Astrocyte (in vitro differentiated cells and primary cell): ENCODE measurements at regions not wholly inside any gene's neighbourhood (a gene's known extent, or its start where the extent isn't known, plus 50 kb on each side); places are given as distances from the start of the nearest gene placed in this dataset.

ENCODE experiments used
- DNase-seq: peaks from one replicate; pipeline ENCODE4 v3.0.0-alpha.2; 2010; ENCODE audit warnings: low read depth
- FAIRE-seq: peaks from 2 replicates; lab custom pipeline; 2011; peaks lifted over from hg19 to GRCh38; lab: Jason Lieb, UNC
- H2AFZ ChIP-seq: 2 replicates; pipeline ENCODE4 v1.6.0; 2012; ENCODE audit warnings: low read depth, low read length, inconsistent platforms
- H3K27ac ChIP-seq: 2 replicates; pipeline ENCODE4 v1.5.1; 2011; ENCODE audit warnings: low read depth, low read length, inconsistent platforms
- H3K27me3 ChIP-seq: 2 replicates; pipeline ENCODE4 v1.6.0; 2011; ENCODE audit warnings: low read length, inconsistent platforms; ENCODE audit not compliant: insufficient read depth
- H3K36me3 ChIP-seq: 2 replicates; pipeline ENCODE4 v1.5.1; 2011; ENCODE audit warnings: low read length, inconsistent platforms; ENCODE audit not compliant: insufficient read depth
- H3K4me1 ChIP-seq: 2 replicates; pipeline ENCODE4 v1.5.1; 2011; ENCODE audit warnings: low read length, inconsistent platforms; ENCODE audit not compliant: insufficient read depth
- H3K4me2 ChIP-seq: 2 replicates; pipeline ENCODE4 v1.6.0; 2012; ENCODE audit warnings: low read length, inconsistent platforms
- H3K4me3 ChIP-seq: 2 replicates; pipeline ENCODE4 v1.5.1; 2011; ENCODE audit warnings: low read depth, mild to moderate bottlenecking, low read length, inconsistent platforms; ENCODE audit not compliant: insufficient read depth
- H3K79me2 ChIP-seq: 2 replicates; pipeline ENCODE4 v1.6.0; 2012; ENCODE audit warnings: mild to moderate bottlenecking, low read length, inconsistent platforms; ENCODE audit not compliant: insufficient read depth
- H3K9ac ChIP-seq: 2 replicates; pipeline ENCODE4 v1.6.0; 2012; ENCODE audit warnings: mild to moderate bottlenecking, low read length, inconsistent platforms
- H3K9me3 ChIP-seq: 2 replicates; pipeline ENCODE4 v1.5.1; 2012; ENCODE audit warnings: low read depth, mild to moderate bottlenecking, low read length, inconsistent platforms; ENCODE audit not compliant: insufficient read depth
- H4K20me1 ChIP-seq: 2 replicates; pipeline ENCODE4 v1.6.0; 2012; ENCODE audit warnings: low read length, inconsistent platforms; ENCODE audit not compliant: insufficient read depth
- H3K27ac Mint-ChIP-seq: one replicate; pipeline ENCODE4 v1.8.0; 2021; ENCODE audit warnings: mild to moderate bottlenecking, mixed read lengths; ENCODE audit not compliant: unreplicated experiment
- H3K27me3 Mint-ChIP-seq: one replicate; pipeline ENCODE4 v1.8.0; 2021; ENCODE audit warnings: low read depth, mixed read lengths; ENCODE audit not compliant: unreplicated experiment
- H3K36me3 Mint-ChIP-seq: one replicate; pipeline ENCODE4 v1.8.0; 2021; ENCODE audit warnings: low read depth, mixed read lengths; ENCODE audit not compliant: unreplicated experiment
- H3K4me1 Mint-ChIP-seq: one replicate; pipeline ENCODE4 v1.8.0; 2021; ENCODE audit warnings: low read depth, mixed read lengths; ENCODE audit not compliant: unreplicated experiment
- H3K4me3 Mint-ChIP-seq: one replicate; pipeline ENCODE4 v1.8.0; 2021; ENCODE audit warnings: mild to moderate bottlenecking, moderate library complexity, mixed read lengths; ENCODE audit not compliant: unreplicated experiment
- H3K9me3 Mint-ChIP-seq: one replicate; pipeline ENCODE4 v1.8.0; 2021; ENCODE audit warnings: mild to moderate bottlenecking, mixed read lengths; ENCODE audit not compliant: unreplicated experiment
- CTCF ChIP-seq: IDR thresholded peaks from 2 replicates; pipeline ENCODE4 v1.5.1; 2011; ENCODE audit warnings: low read depth, mild to moderate bottlenecking, inconsistent platforms, low read length, moderate library complexity; ENCODE audit not compliant: insufficient read depth
- EZH2 ChIP-seq: IDR thresholded peaks from 2 replicates; pipeline ENCODE4 v1.6.1; 2012; ENCODE audit warnings: mild to moderate bottlenecking, low read length, inconsistent platforms; ENCODE audit not compliant: insufficient read depth

DNA sequence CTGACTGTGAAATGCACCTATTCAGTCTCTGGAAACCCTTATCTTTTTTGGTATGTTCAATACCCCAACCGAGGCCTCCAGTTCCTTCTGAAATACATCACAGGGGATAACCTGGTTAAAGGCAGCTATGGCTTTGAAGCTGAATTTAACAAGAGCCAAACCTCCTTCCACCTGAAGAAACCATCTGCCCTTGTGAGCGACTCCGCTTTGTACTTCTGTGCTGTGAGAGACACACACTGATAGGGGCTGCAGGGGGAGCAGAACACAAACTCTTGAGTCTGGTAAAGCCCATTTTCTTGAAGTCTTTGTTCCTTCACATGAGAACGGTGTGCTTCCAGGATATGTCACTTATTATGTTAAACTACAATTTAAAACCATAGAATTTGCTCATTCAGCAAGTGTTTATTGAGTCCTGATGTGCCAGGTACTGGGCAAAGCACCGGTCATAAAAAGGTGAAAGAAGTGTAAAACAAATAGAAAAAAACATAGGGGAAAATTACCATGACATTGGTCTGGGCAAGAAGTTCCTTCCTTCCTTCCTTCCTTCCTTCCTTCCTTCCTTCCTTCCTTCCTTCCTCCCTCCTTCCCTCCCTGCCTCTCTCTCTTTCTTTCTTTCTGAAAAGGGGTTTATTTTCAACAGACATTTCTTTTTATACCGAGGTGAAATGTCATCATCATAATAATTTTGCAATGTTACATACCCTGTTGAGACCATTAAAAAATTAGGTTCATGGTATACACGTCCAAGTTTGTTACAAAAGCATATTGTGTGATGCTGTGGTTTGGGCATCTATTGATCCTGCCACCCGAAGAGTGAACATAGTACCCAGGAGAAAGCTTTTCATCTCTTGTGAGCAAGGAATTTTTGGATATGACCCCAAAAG, 50.7 kb upstream of the OR4E1 start:
- no peaks in the 10 kb centered on the region for H3K36me3 Mint-ChIP-seq
- peaks cover 11% of the 10 kb centered on the region for H3K27me3 Mint-ChIP-seq
- no peaks in the 10 kb centered on the region for H3K9me3 Mint-ChIP-seq
- FAIRE-seq (no peak), DNase-seq (no peak)
- H3K4me1 ChIP-seq, result no peaks in the 10 kb centered on the region
- no peak overlapping the region for H2AFZ ChIP-seq
- no peak overlapping the region for H3K27ac ChIP-seq
- no peak overlapping the region for H3K4me2 ChIP-seq
- no peak overlapping the region for H3K4me3 ChIP-seq
- H3K9me3 ChIP-seq, result no peaks in the 10 kb centered on the region
- no peaks in the 10 kb centered on the region for H3K4me1 Mint-ChIP-seq
- no peaks in the 10 kb centered on the region for H3K79me2 ChIP-seq
- H3K27ac Mint-ChIP-seq, result no peak overlapping the region
- no peaks in the 10 kb centered on the region for H3K36me3 ChIP-seq
- H3K4me3 Mint-ChIP-seq, result no peak overlapping the region
- no peaks in the 10 kb centered on the region for H4K20me1 ChIP-seq
- TF ChIP-seq CTCF (no peak), EZH2 (no peak)
- H3K27me3 ChIP-seq, result no peaks in the 10 kb centered on the region
- H3K9ac ChIP-seq, result no peak overlapping the region

- H3K27ac ChIP-seq, result no peak overlapping the region
- no peak overlapping the region for H3K4me3 ChIP-seq
- no peak for DNase-seq
- no peaks in the 10 kb centered on the region for H3K4me1 ChIP-seq
- H3K4me2 ChIP-seq, result no peak overlapping the region
- Mint-ChIP-seq H3K27me3 (peaks cover 8% of the 10 kb centered on the region), H3K36me3 (no peaks in the 10 kb centered on the region), H3K4me1 (no peaks in the 10 kb centered on the region), H3K27ac (no peak overlapping the region), H3K9me3 (no peaks in the 10 kb centered on the region), H3K4me3 (no peak overlapping the region)
- no peak overlapping the region for H2AFZ ChIP-seq
- no peaks in the 10 kb centered on the region for H3K79me2 ChIP-seq
- FAIRE-seq, result no peak
- TF ChIP-seq EZH2, result no peak
- TF ChIP-seq CTCF, result no peak
- no peaks in the 10 kb centered on the region for H3K36me3 ChIP-seq
- no peaks in the 10 kb centered on the region for H4K20me1 ChIP-seq
- H3K27me3 ChIP-seq, result no peaks in the 10 kb centered on the region
- H3K9me3 ChIP-seq, result no peaks in the 10 kb centered on the region
- no peak overlapping the region for H3K9ac ChIP-seq
Observed at GRCh38 chr14:21723431-21724045, 49.9 kb upstream of the OR4E1 start.
